ENCODE measurements at regions not wholly inside any gene's neighbourhood (a gene's known extent, or its start where the extent isn't known, plus 50 kb on each side); places are given as distances from the start of the nearest gene placed in this dataset.

DNA sequence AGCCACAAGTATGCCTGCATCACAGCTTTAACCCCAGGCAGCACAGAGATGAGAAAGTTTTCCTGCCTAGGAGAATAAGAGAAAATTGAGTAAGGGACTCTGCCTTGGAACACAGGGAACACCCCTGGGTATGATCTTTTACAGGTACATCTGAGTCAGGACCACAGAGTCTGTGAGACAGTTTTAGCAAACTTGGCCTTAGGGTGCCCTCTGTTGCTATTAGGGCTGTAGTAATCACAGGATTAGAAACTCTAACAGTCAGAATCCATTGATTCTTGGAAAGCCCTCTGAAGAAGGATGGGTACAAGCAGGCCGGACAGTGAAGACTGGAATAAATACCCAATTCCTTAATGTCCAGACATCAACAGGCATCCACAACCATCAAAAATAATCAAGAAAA lies 989.5 kb upstream of the CDH9 start:
- H3K4me3 ChIP-seq (replicated peaks; ENCODE audit: low read depth, low read length): no peak overlapping the region
- no peak for DNase-seq (ENCODE audit: low read depth)
- TF ChIP-seq, protein P1, sequence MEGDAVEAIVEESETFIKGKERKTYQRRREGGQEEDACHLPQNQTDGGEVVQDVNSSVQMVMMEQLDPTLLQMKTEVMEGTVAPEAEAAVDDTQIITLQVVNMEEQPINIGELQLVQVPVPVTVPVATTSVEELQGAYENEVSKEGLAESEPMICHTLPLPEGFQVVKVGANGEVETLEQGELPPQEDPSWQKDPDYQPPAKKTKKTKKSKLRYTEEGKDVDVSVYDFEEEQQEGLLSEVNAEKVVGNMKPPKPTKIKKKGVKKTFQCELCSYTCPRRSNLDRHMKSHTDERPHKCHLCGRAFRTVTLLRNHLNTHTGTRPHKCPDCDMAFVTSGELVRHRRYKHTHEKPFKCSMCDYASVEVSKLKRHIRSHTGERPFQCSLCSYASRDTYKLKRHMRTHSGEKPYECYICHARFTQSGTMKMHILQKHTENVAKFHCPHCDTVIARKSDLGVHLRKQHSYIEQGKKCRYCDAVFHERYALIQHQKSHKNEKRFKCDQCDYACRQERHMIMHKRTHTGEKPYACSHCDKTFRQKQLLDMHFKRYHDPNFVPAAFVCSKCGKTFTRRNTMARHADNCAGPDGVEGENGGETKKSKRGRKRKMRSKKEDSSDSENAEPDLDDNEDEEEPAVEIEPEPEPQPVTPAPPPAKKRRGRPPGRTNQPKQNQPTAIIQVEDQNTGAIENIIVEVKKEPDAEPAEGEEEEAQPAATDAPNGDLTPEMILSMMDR (IDR thresholded peaks at IDR 0.05; ENCODE audit: low read length, missing control alignments): no peak

- DNase-seq (ENCODE audit: low read depth): no peak
- no peak overlapping the region for H3K4me3 ChIP-seq (replicated peaks; ENCODE audit: low read depth, low read length)
- TF ChIP-seq, protein P1 (IDR thresholded peaks at IDR 0.05; ENCODE audit: low read length, missing control alignments): no peak
Measured at GRCh38 chr5:28017178-28017577, 978.8 kb upstream of the CDH9 start.

- DNase-seq (ENCODE audit: low read depth): peak; percentile 29
- no peak overlapping the region for H3K4me3 ChIP-seq (replicated peaks; ENCODE audit: low read depth, low read length)
- TF ChIP-seq, protein P1 (IDR thresholded peaks at IDR 0.05; ENCODE audit: low read length, missing control alignments): peak; percentile 46
Measured at GRCh38 chr5:28014779-28015178, 976.4 kb upstream of the CDH9 start.

- no peak for DNase-seq (ENCODE audit: low read depth)
- TF ChIP-seq, protein P1 (IDR thresholded peaks at IDR 0.05; ENCODE audit: low read length, missing control alignments): no peak
- no peak overlapping the region for H3K4me3 ChIP-seq (replicated peaks; ENCODE audit: low read depth, low read length)
Measured at GRCh38 chr5:28012538-28012937, 974.2 kb upstream of the CDH9 start.

GRCh38 chr5:28009576-28009975 lies 971.2 kb upstream of the CDH9 start:
- TF ChIP-seq, protein P1 (IDR thresholded peaks at IDR 0.05; ENCODE audit: low read length, missing control alignments): no peak
- no peak for DNase-seq (ENCODE audit: low read depth)
- no peak overlapping the region for H3K4me3 ChIP-seq (replicated peaks; ENCODE audit: low read depth, low read length)

DNA sequence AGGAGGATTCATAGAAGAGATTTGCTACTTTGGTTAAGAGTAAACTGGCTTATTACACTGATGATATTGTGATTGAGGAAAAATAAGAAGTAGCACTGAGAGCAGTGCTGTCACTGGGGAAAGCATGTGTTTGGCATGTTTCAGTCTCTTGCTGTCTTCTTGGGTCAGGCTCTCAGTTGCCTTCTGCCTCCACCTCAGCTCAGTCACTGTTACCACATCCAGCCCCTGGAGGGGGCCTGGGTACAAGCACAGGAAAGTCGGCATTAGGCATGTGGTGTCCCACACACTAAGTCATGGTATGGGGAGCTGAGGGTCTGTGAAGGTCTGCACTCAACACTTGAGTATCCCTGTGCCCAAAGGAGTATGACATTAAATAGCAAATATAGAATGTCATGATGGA lies 958.3 kb upstream of the CDH9 start:
- DNase-seq (ENCODE audit: low read depth): no peak
- TF ChIP-seq, protein P1 (IDR thresholded peaks at IDR 0.05; ENCODE audit: low read length, missing control alignments): no peak
- H3K4me3 ChIP-seq (replicated peaks; ENCODE audit: low read depth, low read length): no peak overlapping the region

- H3K4me3 ChIP-seq (replicated peaks; ENCODE audit: low read depth, low read length): no peak overlapping the region
- no peak for DNase-seq (ENCODE audit: low read depth)
- TF ChIP-seq, protein P1 (IDR thresholded peaks at IDR 0.05; ENCODE audit: low read length, missing control alignments): no peak
Measured at GRCh38 chr5:27995867-27996266, 957.5 kb upstream of the CDH9 start.

All from fibroblast of pulmonary artery (primary cell).